Activated CD4-positive, alpha-beta T cell treated with anti-CD3 and anti-CD28 coated beads, Interleukin-2, amount 10 ng/mL, durations not matched to agents 7 days and 5 days (primary cell): ENCODE measurements at regions not wholly inside any gene's neighbourhood (a gene's known extent, or its start where the extent isn't known, plus 50 kb on each side); places are given as distances from the start of the nearest gene placed in this dataset.
"Not testable (repeated sequence)": the region's sequence is repeated elsewhere in the genome, so short reads cannot be mapped to it uniquely, and the experiment has no call there.

Experiments
- CTCF ChIA-PET: fragments of 350-600 bp; sonication (Branson Sonifier 250); formaldehyde crosslinking; loops from one replicate; lab custom pipeline; 2021; ENCODE audit warnings: antibody characterized with exemption; lab: Charles Lee
- POLR2A ChIA-PET: fragments of 350-600 bp; sonication (Branson Sonifier 250); formaldehyde crosslinking; loops from one replicate; lab custom pipeline; 2021; ENCODE audit warnings: antibody characterized with exemption; lab: Charles Lee
- DNase-seq: peaks from one replicate; pipeline ENCODE4 v3.0.0-alpha.2; 2020
- H3K27ac Mint-ChIP-seq: one replicate; pipeline ENCODE4 v1.8.0; 2021; ENCODE audit warnings: mild to moderate bottlenecking, moderate library complexity, mixed read lengths
- H3K27me3 Mint-ChIP-seq: one replicate; pipeline ENCODE4 v1.8.0; 2021; ENCODE audit warnings: mixed read lengths
- H3K36me3 Mint-ChIP-seq: one replicate; pipeline ENCODE4 v1.8.0; 2021; ENCODE audit warnings: low read depth, mixed read lengths
- H3K4me1 Mint-ChIP-seq: one replicate; pipeline ENCODE4 v1.8.0; 2021; ENCODE audit warnings: mixed read lengths
- H3K4me3 Mint-ChIP-seq: one replicate; pipeline ENCODE4 v1.8.0; 2021; ENCODE audit warnings: mild to moderate bottlenecking, moderate library complexity, mixed read lengths
- H3K9me3 Mint-ChIP-seq: one replicate; pipeline ENCODE4 v1.8.0; 2021; ENCODE audit warnings: mixed read lengths

DNA sequence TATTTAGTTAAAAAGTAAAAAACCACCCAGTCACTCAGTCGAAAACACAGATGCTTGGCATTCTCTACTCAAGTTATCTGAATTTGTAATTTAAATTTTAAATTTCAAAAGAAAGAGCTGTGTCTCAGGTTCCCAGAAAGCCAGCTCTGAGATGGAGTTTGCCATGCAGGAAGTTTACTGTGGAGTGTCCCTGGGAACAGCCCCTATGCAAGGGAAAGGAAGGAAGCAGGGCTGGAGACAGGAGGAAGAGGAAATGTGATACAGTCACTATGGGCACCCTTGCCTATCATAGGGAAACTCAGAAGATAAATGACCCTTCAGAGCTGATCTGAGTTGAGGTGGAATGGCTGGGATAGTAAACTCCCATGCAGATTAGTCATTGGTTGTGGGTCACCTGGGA, 408.8 kb upstream of the ACTBL2 start:
- DNase-seq, result no peak
- Mint-ChIP-seq H3K27ac (no peak overlapping the region), H3K4me1 (no peaks in the 10 kb centered on the region), H3K27me3 (peaks cover 2% of the 10 kb centered on the region), H3K4me3 (no peak overlapping the region), H3K9me3 (no peaks in the 10 kb centered on the region), H3K36me3 (no peaks in the 10 kb centered on the region)
- CTCF ChIA-PET, result no interaction called here
- POLR2A ChIA-PET, result no interaction called here

DNA sequence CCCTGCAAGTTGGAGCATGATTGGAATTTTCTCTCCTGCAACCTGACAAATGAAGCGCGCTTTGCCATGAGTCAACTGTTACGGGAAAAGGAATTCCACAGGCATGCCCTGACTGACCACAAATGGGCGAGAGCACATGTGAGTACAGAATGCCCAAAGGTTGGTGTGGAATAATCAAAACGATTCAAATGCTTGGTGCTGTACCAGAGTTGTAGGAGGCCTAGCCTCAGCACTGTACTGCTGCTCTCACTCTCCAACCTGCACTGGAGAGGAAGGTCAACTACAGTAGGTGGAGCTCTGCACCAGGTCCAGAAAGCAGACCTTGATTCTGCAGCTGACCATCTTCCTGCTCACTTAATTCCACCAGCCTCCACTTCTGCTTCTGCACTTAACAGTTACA, 406.9 kb upstream of the ACTBL2 start:
- Mint-ChIP-seq H3K36me3 (no peaks in the 10 kb centered on the region), H3K4me1 (no peaks in the 10 kb centered on the region), H3K27ac (no peak overlapping the region), H3K4me3 (no peak overlapping the region), H3K9me3 (no peaks in the 10 kb centered on the region), H3K27me3 (peaks cover 2% of the 10 kb centered on the region)
- no peak for DNase-seq
- POLR2A ChIA-PET, result no interaction called here
- CTCF ChIA-PET, result no interaction called here

DNA sequence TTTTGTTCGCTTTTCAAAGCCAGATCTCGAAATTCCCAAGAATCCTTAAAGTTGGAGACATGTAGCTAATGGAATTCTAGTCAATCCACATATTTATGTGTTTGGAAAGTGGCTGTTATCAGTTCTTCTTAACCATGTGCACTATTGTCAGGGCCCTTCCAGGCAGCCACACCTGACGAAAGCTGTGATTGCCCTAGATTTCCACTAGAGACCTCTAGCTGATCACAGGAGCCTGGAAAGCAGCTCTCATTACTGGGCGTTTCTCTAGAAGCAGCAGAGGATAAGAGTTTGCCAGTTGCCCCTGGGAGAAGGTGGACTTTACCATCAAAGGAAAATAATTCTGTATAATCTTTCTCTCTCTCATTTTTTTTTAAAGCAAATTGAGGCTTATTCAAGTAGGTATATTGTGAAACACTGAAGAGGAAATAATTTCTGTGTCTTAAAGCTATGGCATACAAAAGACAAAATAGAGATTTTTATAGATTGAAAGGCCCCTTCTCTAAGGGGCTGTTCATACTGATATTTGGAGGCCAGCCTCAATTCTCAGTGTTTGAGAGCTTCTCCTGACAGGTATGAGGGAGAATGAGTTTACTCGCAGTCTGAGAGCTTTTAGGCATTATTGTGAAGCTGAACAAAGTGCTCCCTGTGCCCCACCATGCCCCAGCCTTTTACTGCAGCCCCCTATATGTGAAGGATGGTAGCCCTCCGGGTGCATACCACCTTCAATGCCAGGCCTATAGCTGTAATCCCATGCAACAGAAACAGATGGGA, 405.4 kb upstream of the ACTBL2 start:
- Mint-ChIP-seq H3K36me3 (no peaks in the 10 kb centered on the region), H3K4me3 (no peak overlapping the region), H3K4me1 (no peaks in the 10 kb centered on the region), H3K9me3 (no peaks in the 10 kb centered on the region), H3K27me3 (peaks cover 2% of the 10 kb centered on the region), H3K27ac (no peak overlapping the region)
- ChIA-PET POLR2A (interaction anchor here (0.5 kb wide), 1 partner anchor 571 kb away, joined by 3 read pairs; no protein-coding TSS in a partner anchor), CTCF (no interaction called here)
- DNase-seq, result no peak

DNA sequence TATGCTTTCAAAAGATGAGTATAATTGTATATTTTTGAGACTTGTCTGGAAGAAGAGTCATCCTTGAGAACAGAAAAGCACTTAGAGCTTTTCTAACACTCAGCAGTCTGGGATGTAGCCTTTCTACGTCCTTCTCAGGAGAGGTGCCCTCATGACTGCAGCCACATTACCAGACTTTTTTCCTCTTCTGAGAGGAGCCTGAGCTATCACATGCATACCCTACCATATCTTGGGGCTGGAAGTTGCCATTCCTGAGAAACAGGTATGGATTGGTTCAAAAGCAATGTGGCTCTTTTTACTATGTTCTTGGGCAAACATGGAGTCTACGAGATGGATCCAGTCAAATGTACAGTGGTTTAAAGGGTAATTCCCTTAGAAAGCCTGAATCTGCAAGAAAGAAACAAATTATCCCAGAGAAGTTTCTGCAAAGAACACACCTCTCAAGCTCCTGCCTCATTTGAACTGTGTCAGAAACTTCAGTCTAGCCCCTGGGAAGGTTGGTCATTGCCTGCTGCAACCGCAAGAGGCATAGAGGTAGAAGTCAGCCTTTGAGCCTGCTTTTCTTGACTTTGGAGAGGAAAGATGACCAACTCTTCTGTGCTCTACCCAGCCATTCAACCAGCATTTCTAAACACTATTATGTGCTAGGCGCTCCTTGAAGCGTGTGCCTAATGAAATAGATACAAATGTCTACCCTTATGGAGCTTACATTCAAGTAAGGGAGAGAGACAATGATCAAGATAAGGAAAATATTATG, 401.9 kb upstream of the ACTBL2 start:
- H3K36me3 Mint-ChIP-seq, result no peaks in the 10 kb centered on the region
- no peak overlapping the region for H3K4me3 Mint-ChIP-seq
- no peaks in the 10 kb centered on the region for H3K4me1 Mint-ChIP-seq
- H3K9me3 Mint-ChIP-seq, result no peaks in the 10 kb centered on the region
- no peak for DNase-seq
- no peak overlapping the region for H3K27ac Mint-ChIP-seq
- CTCF ChIA-PET, result no interaction called here
- peaks cover 2% of the 10 kb centered on the region for H3K27me3 Mint-ChIP-seq
- POLR2A ChIA-PET, result no interaction called here

DNA sequence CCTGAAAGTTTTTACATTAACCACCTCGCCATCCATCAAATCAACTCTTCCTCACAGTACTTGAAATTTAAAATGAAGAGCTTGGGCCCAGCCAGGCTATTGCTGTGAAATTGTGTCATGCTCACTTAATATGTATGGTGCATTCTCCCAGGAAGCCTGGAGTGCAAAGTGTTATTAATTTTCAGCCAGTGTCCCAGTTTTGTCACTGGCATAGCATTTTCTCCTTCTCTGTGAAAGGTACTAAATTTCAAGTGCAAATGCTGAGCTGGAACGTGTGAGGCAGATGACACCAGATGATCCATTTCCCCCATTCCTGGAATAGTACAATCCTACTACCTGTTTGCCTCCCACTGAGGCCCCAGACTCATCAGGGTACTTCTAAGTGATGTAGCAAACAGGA, 397.6 kb upstream of the ACTBL2 start:
- no peaks in the 10 kb centered on the region for H3K4me1 Mint-ChIP-seq
- no peak for DNase-seq
- POLR2A ChIA-PET, result no interaction called here
- H3K27ac Mint-ChIP-seq, result no peak overlapping the region
- peaks cover 1% of the 10 kb centered on the region for H3K27me3 Mint-ChIP-seq
- H3K36me3 Mint-ChIP-seq, result no peaks in the 10 kb centered on the region
- H3K9me3 Mint-ChIP-seq, result no peaks in the 10 kb centered on the region
- no peak overlapping the region for H3K4me3 Mint-ChIP-seq
- CTCF ChIA-PET, result no interaction called here

DNA sequence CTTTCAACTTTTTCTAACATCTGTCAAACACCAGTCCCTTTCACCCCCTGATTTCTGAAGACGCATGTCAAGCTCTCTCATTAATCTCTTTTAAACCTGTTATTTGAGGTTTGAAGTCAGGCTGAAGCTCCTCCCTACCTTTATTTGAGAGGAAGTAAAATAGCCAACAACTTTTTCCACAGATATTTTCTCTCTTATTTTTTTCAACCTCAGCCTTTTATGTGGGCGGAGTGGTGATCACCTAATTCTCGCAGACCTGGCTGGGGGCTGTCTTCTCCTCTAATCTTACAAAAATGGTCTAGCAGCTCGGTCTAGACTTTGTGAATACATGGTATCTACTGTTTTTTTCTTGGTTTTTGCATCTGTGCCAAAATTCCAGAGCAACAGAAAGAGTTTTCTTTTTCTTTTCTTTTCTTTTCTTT, 395.7 kb upstream of the ACTBL2 start:
- H3K4me1 Mint-ChIP-seq, result no peaks in the 10 kb centered on the region
- no peaks in the 10 kb centered on the region for H3K36me3 Mint-ChIP-seq
- H3K9me3 Mint-ChIP-seq, result no peaks in the 10 kb centered on the region
- no peak overlapping the region for H3K4me3 Mint-ChIP-seq
- CTCF ChIA-PET, result interaction anchor here (0.7 kb wide), 1 partner anchor 14 kb away, joined by 3 read pairs; no protein-coding TSS in a partner anchor
- no peak for DNase-seq
- POLR2A ChIA-PET, result interaction anchor here (0.7 kb wide), 1 partner anchor 25 kb away, joined by 3 read pairs; no protein-coding TSS in a partner anchor
- H3K27ac Mint-ChIP-seq, result no peak overlapping the region
- peaks cover 1% of the 10 kb centered on the region for H3K27me3 Mint-ChIP-seq

DNA sequence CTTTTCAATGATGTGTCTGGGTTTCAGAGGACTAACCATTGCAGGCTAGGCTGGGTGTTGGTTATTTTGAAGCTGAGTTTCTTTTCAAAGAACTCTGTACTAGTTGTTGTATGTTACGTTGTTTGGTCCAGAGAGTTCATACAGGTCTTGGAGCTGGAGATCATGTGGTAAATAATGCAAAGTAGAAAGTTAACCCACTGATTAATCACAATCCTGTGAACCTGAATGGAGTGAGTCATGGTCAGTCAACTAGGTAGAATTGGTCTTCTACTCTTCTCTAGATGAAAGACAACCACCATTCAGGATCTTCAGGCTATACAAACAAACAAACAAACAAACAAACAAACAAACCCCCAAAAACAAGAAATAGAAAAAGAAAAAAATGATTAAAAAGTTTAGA, 388.9 kb upstream of the ACTBL2 start:
- ChIA-PET POLR2A (no interaction called here), CTCF (no interaction called here)
- Mint-ChIP-seq H3K4me3 (no peak overlapping the region), H3K27ac (no peak overlapping the region), H3K4me1 (no peaks in the 10 kb centered on the region), H3K9me3 (peaks cover 5% of the 10 kb centered on the region), H3K27me3 (no peaks in the 10 kb centered on the region), H3K36me3 (no peaks in the 10 kb centered on the region)
- no peak for DNase-seq

DNA sequence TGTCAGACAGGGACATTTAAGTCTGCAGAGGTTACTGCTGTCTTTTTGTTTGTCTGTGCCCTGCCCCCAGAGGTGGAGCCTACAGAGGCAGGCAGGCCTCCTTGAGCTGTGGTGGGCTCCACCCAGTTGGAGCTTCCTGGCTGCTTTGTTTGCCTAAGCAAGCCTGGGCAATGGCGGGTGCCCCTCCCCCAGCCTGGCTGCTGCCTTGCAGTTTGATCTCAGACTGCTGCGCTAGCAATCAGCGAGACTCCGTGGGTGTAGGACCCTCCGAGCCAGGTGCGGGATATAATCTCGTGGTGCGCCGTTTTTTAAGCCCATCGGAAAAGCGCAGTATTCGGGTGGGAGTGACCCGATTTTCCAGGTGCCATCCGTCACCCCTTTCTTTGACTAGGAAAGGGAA, 387.7 kb upstream of the ACTBL2 start:
- DNase-seq, CTCF ChIA-PET, H3K9me3 Mint-ChIP-seq, H3K36me3 Mint-ChIP-seq, POLR2A ChIA-PET, H3K4me1 Mint-ChIP-seq, H3K27me3 Mint-ChIP-seq, H3K4me3 Mint-ChIP-seq, H3K27ac Mint-ChIP-seq: not testable (repeated sequence)

DNA sequence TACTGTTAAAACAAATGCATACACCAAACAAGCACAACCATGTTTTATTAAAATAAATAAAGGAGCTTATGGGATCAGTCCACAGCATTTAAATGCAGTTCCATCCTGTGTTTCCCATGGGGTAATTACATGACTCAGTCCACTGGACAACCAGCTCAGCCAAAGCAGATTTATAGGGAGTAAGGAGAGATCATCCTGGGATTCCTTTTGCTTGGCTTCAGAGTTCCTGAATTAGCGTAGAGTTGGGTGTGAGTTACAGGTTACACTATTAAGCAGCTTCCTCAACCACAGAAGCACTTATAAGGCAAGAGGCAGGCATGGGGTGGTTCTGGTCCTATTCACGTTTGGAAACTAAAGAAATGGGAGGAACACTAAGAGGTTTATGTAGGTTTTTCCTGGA, 381.1 kb upstream of the ACTBL2 start:
- no peaks in the 10 kb centered on the region for H3K4me1 Mint-ChIP-seq
- H3K27ac Mint-ChIP-seq, result no peak overlapping the region
- H3K4me3 Mint-ChIP-seq, result no peak overlapping the region
- POLR2A ChIA-PET, result no interaction called here
- CTCF ChIA-PET, result interaction anchor here (0.6 kb wide), 1 partner anchor 15 kb away, joined by 3 read pairs; no protein-coding TSS in a partner anchor
- no peak for DNase-seq
- H3K27me3 Mint-ChIP-seq, result no peaks in the 10 kb centered on the region
- peaks cover 6% of the 10 kb centered on the region for H3K9me3 Mint-ChIP-seq
- no peaks in the 10 kb centered on the region for H3K36me3 Mint-ChIP-seq

DNA sequence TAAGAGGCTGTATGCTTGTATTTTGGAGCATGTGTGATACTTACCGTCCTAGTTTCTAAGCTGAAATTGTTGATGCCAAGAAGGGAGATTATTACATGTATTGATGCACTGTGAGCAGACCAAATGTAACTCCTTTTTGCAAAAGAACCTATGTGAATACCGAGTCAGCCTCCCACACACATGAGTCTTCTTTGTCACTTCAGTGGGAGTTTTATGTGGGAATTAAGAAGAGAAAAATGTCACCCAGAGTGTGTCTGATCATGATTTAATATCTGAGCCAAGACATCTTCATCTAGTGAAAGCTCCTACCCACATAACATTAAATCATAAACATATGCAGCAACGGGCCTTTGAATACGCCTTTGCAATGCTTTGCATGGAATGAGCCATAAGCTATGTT, 380.3 kb upstream of the ACTBL2 start:
- no peaks in the 10 kb centered on the region for H3K36me3 Mint-ChIP-seq
- no peaks in the 10 kb centered on the region for H3K27me3 Mint-ChIP-seq
- H3K9me3 Mint-ChIP-seq, result peaks cover 6% of the 10 kb centered on the region
- no peaks in the 10 kb centered on the region for H3K4me1 Mint-ChIP-seq
- DNase-seq, result no peak
- ChIA-PET POLR2A (no interaction called here), CTCF (no interaction called here)
- H3K4me3 Mint-ChIP-seq, result no peak overlapping the region
- H3K27ac Mint-ChIP-seq, result no peak overlapping the region

DNA sequence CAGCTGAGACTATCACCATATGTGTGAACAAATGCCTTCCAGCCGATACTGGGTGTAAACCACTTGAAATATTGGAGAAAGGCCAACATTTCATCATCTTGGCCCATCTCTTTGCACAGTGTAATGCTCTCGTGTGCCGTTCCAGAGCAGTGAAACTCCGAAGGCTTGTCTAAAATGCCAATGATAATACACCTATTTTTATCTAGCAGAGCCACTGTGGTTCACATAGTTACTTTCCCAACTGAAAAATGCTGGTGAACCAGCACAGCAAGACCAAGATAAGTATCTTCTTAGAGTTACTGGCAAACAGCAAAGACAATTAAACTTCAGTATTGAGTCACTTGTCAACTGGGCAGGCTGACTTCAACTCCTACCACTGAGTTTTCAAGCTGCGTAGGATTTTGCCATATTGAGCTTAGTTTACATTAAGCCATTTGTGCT, 379.9 kb upstream of the ACTBL2 start:
- Mint-ChIP-seq H3K9me3 (peaks cover 6% of the 10 kb centered on the region), H3K4me3 (no peak overlapping the region), H3K27ac (no peak overlapping the region), H3K4me1 (no peaks in the 10 kb centered on the region), H3K36me3 (no peaks in the 10 kb centered on the region), H3K27me3 (no peaks in the 10 kb centered on the region)
- CTCF ChIA-PET, result interaction anchor here (0.6 kb wide), 1 partner anchor 795 kb away, joined by 3 read pairs; no protein-coding TSS in a partner anchor
- no peak for DNase-seq
- POLR2A ChIA-PET, result no interaction called here

DNA sequence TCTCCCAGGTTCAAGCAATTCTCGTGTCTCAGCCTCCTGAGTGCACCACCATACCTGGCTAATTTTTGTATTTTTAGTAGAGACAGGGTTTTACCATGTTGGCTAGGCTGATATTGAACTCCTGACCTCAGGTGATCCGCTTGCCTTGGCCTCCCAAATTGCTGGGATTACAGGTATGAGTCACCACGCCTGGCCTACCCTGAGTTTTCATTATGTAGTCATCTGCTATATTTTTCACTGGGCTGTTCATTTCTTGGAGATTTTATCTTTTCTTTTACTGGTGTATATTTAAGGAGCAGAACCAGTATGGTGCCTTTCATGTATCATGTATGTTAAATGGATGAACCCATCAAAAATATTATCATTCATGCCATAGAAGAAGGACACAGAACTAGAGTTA, 377.0 kb upstream of the ACTBL2 start:
- H3K27ac Mint-ChIP-seq, result no peak overlapping the region
- CTCF ChIA-PET, result no interaction called here
- H3K36me3 Mint-ChIP-seq, result no peaks in the 10 kb centered on the region
- no peaks in the 10 kb centered on the region for H3K27me3 Mint-ChIP-seq
- H3K9me3 Mint-ChIP-seq, result peaks cover 6% of the 10 kb centered on the region
- no peak for DNase-seq
- H3K4me1 Mint-ChIP-seq, result no peaks in the 10 kb centered on the region
- POLR2A ChIA-PET, result no interaction called here
- H3K4me3 Mint-ChIP-seq, result no peak overlapping the region

DNA sequence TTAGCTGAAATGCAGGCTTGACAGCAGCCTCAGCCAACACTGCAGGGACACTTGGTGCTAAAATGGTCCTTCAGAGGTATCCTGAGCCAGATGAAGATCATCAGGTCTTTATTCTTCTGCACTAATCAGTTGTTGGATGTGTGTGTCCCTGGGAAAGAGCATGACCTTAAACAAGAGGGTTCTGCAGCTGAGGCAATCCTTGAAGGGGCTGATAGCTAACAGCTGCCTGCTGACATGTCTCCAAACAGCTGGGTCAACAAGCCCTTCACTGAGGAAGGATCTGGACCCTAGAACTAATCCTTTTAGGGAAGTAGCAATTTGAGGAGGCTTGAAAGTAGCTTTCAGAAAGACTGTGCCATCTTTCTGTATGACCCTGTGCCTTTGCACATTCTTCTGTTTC, 376.3 kb upstream of the ACTBL2 start:
- ChIA-PET POLR2A (no interaction called here), CTCF (no interaction called here)
- H3K4me3 Mint-ChIP-seq, result no peak overlapping the region
- H3K4me1 Mint-ChIP-seq, result no peaks in the 10 kb centered on the region
- H3K27ac Mint-ChIP-seq, result no peak overlapping the region
- peaks cover 6% of the 10 kb centered on the region for H3K9me3 Mint-ChIP-seq
- H3K27me3 Mint-ChIP-seq, result no peaks in the 10 kb centered on the region
- no peak for DNase-seq
- H3K36me3 Mint-ChIP-seq, result no peaks in the 10 kb centered on the region
